Esophagus squamous epithelium (tissue), 4 donors: ENCODE measurements at regions not wholly inside any gene's neighbourhood (a gene's known extent, or its start where the extent isn't known, plus 50 kb on each side); places are given as distances from the start of the nearest gene placed in this dataset.

ENCODE experiments used
- POLR2A ChIP-seq, 4 donors: fragments of 450-650 bp; IDR thresholded peaks; one replicate each; pipeline ENCODE4 v1.6.1; 2017; ENCODE audit warnings: antibody characterized with exemption in 4 of 4, mild to moderate bottlenecking in 4 of 4, moderate library complexity in 3 of 4
- TF ChIP-seq, protein P1 (sequence below), 6 experiments: fragments of 450-650 bp in 4 of 6; fragments of 200-600 bp in 2 of 6; sonication (generic) in 2 of 6; IDR thresholded peaks; one replicate each; pipeline ENCODE4 v1.5.1; 2016 to 2019; ENCODE audit warnings: antibody characterized with exemption in 6 of 6, mild to moderate bottlenecking in 4 of 6, moderate library complexity in 4 of 6

DNA sequence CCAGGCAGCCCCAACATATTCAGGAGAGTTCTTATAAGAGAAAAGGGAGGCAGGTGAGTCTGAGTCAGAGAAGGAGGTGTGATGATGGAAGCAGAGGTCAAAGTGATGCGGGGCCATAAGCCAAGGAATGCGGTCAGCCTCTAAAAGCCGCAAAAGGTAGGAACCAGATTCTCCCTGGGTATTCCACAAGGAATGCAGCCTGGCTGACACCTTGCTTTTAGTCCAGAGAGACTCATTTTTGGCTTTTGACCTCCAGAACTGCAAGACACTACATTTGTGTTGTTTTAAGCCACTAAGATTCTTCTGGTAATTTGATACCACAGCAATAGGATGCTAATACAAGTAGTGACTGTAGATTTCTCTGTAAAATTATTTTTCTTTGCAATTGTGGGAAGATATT, 151.5 kb upstream of the EEPD1 start:
- TF ChIP-seq, protein P1, sequence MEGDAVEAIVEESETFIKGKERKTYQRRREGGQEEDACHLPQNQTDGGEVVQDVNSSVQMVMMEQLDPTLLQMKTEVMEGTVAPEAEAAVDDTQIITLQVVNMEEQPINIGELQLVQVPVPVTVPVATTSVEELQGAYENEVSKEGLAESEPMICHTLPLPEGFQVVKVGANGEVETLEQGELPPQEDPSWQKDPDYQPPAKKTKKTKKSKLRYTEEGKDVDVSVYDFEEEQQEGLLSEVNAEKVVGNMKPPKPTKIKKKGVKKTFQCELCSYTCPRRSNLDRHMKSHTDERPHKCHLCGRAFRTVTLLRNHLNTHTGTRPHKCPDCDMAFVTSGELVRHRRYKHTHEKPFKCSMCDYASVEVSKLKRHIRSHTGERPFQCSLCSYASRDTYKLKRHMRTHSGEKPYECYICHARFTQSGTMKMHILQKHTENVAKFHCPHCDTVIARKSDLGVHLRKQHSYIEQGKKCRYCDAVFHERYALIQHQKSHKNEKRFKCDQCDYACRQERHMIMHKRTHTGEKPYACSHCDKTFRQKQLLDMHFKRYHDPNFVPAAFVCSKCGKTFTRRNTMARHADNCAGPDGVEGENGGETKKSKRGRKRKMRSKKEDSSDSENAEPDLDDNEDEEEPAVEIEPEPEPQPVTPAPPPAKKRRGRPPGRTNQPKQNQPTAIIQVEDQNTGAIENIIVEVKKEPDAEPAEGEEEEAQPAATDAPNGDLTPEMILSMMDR (IDR thresholded peaks at IDR 0.05), result no peak
- TF ChIP-seq POLR2A (IDR thresholded peaks at IDR 0.05), result no peak
